GM12864 (cell line): ENCODE measurements at regions not wholly inside any gene's neighbourhood (a gene's known extent, or its start where the extent isn't known, plus 50 kb on each side); places are given as distances from the start of the nearest gene placed in this dataset.

Experiments
- DNase-seq: peaks from one replicate; pipeline ENCODE4 v3.0.0-alpha.2; 2011; ENCODE audit warnings: low read depth
- H3K4me3 ChIP-seq: 2 replicates; pipeline ENCODE4 v1.5.1; 2011; ENCODE audit warnings: mild to moderate bottlenecking, low read depth, low read length, control low read depth
- TF ChIP-seq, protein P1 (sequence below): IDR thresholded peaks from 2 replicates; pipeline ENCODE4 v1.5.1; 2011; ENCODE audit warnings: low read depth, mild to moderate bottlenecking, moderate library complexity, low read length, control low read depth, inconsistent platforms; ENCODE audit errors: missing control alignments

DNA sequence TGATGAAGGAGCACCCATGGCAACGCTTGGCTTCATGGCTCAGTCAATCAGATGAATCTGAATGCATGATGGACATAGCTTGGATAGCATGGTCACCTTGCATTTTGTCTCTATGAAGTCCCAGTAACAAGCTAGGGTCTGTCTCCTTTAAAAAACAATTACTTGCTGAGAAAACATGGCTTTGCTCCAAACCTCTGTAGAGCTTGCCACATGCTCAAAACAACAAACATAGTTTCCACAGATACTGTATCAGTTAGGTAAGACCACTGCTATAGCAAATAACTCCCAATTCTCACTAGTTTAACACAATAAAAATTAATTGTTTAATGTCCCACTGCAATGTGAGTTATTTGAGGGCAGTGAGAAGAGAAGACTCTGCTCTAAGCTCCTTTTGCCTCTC is 401.0 kb downstream of the IRS1 start:
- TF ChIP-seq, protein P1, sequence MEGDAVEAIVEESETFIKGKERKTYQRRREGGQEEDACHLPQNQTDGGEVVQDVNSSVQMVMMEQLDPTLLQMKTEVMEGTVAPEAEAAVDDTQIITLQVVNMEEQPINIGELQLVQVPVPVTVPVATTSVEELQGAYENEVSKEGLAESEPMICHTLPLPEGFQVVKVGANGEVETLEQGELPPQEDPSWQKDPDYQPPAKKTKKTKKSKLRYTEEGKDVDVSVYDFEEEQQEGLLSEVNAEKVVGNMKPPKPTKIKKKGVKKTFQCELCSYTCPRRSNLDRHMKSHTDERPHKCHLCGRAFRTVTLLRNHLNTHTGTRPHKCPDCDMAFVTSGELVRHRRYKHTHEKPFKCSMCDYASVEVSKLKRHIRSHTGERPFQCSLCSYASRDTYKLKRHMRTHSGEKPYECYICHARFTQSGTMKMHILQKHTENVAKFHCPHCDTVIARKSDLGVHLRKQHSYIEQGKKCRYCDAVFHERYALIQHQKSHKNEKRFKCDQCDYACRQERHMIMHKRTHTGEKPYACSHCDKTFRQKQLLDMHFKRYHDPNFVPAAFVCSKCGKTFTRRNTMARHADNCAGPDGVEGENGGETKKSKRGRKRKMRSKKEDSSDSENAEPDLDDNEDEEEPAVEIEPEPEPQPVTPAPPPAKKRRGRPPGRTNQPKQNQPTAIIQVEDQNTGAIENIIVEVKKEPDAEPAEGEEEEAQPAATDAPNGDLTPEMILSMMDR, result no peak
- H3K4me3 ChIP-seq, result no peak overlapping the region
- DNase-seq, result no peak

DNA sequence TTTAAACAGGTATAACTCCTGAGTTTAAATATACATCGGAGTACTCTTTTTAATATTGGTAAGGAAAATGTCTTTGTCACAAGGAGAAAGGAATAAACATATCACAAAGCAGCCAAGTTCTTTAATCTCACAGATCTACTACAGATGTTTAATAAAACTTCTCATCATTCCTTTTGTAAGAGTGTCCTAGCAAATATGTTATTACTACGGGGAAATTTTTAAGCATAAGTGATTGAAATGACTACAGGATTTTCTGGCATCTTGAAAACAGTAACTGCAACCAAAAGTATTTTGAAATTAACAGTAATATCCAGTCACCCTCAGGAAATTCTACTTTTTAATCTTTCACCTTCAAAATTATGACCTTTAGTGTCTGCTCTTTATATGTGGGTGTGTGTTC is 403.1 kb downstream of the IRS1 start:
- H3K4me3 ChIP-seq, result no peak overlapping the region
- TF ChIP-seq, protein P1, result no peak

DNA sequence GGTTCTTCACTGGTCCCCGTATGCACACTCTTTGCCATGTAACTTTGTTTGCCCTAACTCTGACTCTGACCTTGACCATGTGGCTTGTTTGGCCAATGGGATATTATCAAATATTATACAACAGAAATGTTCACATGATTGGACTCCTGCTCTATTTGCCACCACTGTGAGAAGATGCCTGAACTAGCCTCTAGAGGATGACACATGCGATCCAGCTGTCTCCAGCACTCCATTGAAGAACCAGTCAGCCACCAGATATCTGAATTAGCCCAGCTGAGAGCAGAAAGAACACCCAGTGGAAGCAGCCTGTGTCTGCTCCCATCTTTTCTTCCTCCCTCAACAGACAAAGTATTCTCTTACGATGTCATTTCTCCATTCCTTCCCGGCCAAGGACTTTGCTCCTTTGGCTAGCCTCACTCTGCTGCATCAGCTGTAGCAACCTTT is 412.1 kb downstream of the IRS1 start:
- H3K4me3 ChIP-seq, result no peak overlapping the region
- TF ChIP-seq, protein P1, result no peak
- DNase-seq, result no peak

More for the DNA sequence above, 403.1 kb downstream of the IRS1 start:
- no peak for DNase-seq

DNA sequence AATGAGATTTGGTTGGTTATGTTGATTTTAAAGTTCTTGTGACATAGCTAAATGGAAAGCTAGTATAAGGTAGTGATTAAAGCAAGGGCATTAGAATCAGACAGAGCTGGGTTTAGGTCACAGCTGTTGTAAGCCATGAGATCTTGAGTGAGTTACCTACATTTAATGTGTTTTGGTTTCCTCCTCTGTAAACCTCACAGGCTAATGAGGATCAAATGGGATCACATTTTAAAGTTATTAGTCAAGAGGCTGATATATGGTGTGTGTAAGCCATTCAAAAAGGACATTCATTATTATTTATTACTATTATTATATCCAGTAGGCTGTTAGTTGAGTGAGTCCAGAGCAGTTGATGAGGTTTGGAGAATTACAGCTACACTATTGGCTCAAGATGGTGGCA is 416.2 kb downstream of the IRS1 start:
- no peak overlapping the region for H3K4me3 ChIP-seq
- DNase-seq, result no peak
- TF ChIP-seq, protein P1, result no peak

DNA sequence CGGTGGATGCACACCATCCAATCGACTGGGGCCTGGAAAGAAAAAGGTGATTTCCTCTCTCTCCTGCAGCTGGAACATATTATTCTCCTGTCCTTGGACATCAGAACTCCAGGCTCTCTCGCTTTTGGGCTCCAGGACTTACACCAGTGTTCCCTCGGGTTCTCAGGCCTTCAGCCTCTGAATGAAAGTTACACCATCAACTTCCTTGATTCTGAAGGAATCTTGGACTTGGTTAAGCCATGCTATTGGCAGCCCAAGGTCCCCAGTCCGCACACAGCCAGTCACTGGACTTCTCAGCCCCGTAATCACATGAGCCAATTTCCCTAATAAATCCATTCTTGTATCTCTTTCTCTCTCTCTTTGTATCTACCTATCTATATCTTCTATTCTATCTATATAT is 418.9 kb downstream of the IRS1 start:
- H3K4me3 ChIP-seq, result no peak overlapping the region
- DNase-seq, result no peak
- TF ChIP-seq, protein P1, result no peak

DNA sequence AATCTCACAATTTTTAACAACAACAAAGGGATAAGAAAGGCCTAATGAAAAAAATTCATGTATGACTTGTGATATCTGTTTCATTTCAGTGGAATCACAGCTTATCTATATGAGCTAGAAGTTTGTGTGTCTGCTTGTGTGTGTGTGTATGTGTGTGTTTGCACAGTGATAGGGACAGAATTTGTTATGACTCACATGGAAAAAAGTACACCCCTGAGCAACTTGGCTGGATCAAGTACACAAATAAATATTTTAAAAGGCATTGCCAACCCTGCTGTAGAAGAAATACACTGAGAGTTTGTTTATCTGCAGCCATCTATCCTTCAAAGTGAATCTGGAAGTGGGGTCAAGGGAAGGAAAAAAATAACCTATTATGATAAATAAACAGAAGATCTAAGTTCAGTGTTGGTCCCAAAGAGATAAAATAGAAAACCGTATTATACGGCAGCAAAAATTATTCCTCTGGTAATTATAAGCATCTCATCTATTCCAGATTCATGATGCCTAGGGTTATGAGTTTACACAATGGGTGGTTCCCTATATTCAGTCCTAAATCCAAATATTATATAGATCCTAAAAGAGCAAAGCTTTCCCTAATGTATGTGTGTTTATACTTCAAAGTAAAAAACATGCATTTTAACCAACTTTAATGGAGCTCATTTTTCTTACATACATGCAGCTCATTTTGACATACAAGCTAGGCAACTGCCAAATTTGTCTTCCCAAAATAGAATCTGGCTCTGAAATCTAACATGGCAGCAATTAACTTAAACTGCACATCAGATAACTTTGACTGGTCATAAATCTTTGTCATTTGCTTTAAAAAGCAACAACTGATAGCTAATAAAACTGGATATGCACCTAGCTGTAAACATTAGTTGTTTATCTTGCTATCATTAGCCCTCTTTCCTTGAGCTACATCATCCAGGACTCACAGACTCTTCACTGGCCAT is 420.6 kb downstream of the IRS1 start:
- no peak for DNase-seq
- TF ChIP-seq, protein P1, result no peak
- no peak overlapping the region for H3K4me3 ChIP-seq

DNA sequence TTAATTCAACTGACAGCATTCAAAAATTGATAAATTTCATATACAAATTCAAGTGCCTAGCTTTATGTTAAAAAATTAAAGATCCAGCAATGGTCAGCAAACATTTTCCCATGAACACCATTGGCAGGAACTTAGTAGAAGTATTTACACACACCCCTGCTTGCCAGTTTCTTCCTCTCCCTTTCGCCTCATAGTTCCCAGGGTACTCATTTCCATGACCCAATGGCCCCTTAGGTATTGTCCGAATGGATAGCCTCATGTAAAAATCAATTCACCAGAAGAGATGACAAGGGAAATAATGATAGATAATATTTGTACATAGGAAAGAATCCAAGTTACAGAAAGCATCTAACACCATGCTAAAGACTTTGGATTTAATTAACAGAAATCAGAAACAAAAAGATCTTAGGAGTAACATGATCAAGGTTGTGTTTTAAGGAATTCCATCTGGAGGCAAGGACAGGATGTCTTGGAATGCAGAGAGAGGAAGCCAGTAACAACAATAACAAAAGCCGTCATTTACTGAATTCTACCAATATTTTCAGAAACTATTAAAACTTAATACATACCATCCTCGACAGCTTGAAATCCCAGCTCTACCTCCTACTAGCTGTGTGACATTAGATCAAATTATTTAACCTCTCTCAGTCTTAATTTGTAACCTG is 423.0 kb downstream of the IRS1 start:
- no peak for DNase-seq
- TF ChIP-seq, protein P1, result no peak
- H3K4me3 ChIP-seq, result no peak overlapping the region
